HG02798 (cell line): ENCODE measurements at regions not wholly inside any gene's neighbourhood (a gene's known extent, or its start where the extent isn't known, plus 50 kb on each side); places are given as distances from the start of the nearest gene placed in this dataset.

Experiments
- ATAC-seq: cut with Tn5 transposase; IDR thresholded peaks from one replicate; pipeline ENCODE4 v1.9.1; 2021; ENCODE audit warnings: mild to moderate bottlenecking; ENCODE audit not compliant: unreplicated experiment, poor library complexity

DNA sequence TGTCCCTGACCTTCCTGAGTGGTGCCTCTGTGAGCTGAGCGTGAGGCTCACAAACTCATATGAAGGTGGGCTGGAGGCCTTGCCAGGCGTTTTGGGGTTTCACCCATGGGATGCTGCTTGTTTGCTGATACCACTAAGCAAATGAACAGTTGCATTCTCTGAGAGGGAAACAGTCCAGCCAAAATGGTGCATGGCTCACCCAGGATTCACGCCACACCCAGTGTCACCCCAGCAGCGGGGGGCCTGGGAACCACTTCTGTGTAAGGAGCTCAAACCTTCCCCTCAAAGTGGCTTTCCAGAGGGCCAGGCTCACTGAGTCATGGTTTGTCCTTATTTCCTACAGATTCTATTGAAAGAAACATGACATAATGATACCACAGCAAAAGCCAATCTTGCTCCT lies 928.1 kb downstream of the TBC1D22A start:
- ATAC-seq, result no peak

DNA sequence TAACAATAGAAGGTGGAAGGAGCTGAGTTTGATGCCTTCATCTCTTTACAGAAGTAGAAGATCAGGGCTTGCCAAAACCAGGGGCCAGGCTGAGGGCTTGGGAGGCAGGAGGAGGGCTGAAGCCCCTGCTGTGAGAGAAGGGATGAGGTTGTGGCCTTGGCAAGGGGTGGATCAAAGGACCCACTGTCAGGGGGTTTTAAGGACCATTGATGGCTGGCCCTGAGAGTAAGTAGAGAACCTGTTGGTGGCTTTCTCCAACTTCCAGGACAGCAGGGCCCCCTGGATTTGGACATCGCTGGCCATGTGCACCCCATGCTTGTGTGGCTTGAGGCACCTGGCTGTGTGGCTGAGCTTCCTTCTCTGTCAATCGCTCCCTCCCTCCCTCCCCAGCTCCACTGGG lies 927.7 kb downstream of the TBC1D22A start:
- no peak for ATAC-seq

DNA sequence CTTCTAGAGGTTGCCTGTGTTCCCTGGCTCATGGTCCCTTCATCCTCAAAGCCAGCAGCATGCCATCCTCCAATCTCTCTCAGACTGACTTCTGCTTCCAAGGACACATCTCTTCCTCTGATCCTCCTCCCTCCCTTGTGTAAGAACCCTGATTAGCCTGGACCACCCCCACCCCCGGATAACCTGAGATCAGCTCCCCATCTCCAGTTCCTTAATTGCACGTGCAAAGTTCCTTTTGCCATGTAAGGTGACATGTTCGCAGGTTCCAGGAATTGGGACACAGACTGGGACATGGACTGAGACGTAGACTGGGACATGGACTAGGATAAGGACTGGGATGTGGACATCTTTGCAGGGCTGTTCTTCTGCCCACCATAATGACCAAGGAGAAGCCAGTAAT lies 925.3 kb downstream of the TBC1D22A start:
- ATAC-seq, result no peak

DNA sequence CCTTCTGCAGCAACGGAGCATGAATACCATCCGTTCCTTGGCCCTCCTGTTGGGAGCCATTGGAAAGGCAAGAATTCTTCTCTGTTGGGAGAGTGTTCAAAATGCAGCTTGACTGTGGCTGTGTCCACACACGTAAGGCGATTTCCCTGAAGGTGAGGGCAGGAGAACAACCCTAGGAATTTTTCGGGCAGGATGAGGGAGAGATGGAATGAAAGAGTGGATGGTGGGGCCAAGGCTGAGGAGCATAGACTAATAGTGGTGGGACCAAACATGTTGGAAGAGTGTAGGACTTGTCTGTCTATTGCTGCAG lies 924.9 kb downstream of the TBC1D22A start:
- no peak for ATAC-seq

DNA sequence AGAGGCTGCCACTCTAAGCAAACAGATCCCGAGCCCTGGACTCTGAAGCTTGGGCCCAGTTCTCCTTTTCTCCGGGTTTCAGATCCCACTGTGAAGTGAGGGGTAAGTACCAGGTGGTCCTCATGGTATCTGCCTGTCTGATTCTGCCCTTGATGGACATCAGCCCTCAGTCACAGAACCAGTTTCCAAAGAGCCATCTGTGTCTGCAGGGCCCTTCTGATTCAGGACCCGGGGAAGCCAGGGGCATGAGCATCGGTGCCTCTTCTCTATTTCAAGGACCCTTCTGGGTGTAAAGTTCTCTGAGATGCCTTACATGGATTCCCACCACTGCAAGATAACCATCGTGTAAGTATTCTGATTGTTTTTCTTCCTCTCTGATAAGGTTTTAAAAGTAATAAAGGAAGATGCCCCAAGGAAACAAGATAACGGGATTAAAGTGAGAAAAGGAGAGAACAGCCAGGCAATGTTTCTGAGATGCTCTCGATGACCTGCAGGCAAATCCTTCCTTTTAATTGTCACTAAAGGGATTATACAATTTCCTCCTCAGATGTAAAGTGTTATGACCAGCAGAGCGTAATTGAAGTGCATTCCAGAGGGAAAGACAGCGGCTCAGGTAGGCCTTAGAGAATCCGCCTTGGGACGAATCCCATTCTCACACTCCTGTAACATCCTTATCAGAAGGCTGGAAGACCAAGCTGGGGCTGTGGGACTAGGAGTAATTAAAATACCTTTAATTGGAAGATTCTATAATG lies 924.3 kb downstream of the TBC1D22A start:
- no peak for ATAC-seq

DNA sequence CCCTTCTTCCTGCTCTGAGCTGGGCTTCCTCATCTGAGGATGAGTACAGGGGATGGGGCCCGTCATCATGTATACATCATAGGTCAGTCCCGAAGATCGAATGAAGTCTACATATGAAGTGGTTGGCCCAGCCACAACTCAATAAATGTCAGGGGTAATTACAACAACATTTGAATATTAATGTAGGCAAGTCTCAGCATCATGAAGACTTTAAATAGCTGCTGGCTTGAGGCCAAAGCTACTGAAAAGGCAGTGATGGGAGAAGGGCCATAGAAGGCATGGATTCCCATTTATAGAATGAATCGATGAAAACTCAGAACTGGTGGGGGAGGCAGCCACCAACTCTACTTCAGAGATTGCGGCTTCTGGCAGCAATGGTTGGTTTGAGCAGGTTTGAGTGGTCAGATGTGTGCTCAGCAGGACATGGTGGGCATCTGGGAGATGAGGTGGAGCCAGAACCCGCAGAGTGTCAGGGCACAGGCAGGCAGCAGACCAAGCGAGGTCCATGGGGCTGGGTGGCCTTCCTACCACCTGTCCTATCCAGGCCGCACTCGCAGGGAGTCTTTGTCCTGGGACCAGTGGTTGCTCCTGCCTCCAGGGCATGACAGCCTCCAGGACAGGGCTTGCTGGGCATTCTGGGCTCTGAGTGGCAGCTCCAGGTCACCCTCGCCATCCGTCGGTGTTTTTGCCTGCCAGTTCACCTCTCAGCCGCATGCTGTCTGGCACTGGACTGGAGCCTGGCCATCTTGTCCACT lies 919.1 kb downstream of the TBC1D22A start:
- no peak for ATAC-seq

DNA sequence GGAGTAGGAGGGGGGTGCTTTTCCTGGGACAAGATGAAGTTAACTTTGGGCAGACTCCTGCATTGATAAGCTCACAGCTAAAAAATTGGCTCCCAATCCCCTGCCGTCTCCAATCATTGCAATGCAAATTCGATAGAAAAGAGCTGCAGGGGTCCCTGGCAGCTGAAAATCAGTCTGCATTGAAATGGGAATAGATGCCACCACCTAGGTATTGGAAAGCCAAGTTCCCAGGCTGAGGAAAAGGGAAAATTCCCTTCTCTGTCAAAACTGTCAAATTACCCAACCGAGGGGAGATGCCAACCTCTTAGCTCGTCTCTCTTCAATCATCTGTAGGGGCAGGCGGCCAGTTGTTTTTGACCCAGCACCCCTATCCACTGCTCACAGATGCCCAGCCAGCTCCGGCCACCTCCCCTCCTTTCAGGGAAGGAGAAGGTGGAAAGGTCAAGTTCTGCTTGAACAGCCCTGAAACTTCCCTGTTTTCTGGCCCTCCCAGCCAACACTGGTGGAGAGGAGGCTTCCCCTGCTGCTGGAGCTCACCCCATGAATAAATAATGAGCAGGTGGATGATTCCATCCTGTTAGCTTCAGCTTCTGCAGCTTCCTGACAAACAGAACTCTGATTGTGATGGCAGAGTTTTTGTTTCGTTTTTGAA lies 916.3 kb downstream of the TBC1D22A start:
- no peak for ATAC-seq

DNA sequence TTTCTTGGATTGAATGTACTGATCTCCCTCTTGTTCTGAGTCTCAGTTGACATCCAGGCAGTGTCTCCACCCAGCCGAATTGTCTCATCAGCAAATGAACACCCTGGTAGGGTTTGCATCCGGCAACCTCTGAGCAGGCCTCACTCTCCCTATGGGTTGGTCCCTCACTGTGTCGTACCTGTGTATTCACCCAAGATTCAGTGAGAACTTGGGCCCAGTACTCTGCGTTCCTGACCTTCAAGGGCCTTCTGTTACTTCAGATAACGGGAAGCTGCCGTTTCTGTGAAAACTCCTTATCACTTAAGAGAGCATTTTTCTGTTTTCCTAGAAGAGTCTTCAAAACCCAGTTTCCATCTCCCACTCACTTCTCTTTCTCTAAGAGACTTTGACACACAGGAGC lies 915.6 kb downstream of the TBC1D22A start:
- ATAC-seq, result no peak

DNA sequence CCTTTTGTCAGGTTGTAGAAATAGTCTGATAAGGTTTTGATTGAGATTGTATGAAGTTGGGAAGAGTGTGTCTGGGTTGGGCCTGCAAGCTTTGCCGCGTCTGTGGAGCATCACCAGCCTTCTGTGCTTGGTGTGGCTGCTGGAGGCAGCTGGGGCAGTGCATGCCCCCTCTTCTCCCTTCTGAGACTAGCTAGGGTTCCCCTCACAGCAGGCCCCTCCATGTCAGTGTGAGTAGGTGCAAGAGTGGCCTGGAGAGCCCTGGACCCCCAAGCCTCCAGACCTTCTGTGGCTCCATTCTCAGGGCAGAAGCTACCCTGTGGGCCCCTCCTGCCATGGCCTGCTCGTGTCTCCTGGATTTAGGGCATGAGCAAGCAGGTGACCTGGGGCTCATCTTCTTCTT lies 914.2 kb downstream of the TBC1D22A start:
- ATAC-seq, result no peak

DNA sequence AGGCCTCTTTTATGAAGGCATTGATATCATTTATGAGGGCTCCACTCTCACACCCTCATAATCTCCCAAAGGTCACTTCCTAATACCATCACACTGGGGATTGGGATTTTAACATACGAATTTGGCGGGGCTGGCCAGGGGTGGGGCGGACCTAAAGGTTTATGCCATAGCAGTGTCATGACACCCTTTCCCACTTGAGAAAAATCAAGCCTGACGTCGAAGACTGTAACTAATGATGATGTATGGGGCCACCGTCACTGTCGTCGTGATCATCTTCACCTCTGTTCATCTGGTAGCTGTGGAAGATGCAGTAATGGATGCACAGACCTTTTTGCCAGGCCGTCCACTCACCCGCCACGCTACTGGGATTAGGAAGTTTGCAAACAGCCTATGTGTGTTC lies 912.1 kb downstream of the TBC1D22A start:
- no peak for ATAC-seq

DNA sequence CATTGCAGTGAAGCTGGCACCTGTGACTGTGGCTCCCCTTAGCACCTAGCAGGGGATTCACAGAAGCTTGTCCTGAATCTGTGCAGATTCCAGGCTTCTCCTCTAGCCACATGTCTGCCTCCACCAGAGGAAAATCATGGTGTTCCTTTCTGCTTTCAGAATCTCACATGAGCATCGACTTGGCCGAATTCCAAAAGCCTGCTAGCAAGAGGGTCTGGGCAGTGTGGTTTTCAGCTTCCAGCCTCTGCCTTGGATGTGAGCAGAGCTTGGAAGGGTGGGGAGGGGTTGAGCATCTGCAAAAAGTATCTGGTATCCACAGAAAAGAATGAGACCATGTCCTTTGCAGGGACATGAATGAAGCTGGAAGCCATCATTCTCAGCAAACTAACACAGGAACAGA lies 911.1 kb downstream of the TBC1D22A start:
- no peak for ATAC-seq

DNA sequence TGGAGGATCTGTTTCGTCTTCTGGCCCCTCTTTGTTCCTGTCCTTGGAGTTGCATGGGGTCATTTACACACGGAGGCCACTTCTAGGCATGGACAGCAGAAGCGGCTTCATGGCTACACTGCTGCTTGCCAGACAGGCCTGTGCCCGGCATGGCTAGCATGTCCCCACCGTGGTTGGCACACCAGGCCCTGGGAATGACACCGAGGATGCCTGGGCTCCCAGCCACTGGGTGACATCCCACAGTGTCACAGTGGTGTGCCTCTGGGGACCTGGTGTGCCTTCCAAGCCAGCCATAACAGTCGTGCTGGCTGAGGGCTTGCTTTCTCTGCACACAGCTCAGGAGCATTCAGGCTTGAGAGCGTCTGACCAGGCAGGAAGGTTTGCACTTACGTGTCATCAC lies 910.1 kb downstream of the TBC1D22A start:
- no peak for ATAC-seq

DNA sequence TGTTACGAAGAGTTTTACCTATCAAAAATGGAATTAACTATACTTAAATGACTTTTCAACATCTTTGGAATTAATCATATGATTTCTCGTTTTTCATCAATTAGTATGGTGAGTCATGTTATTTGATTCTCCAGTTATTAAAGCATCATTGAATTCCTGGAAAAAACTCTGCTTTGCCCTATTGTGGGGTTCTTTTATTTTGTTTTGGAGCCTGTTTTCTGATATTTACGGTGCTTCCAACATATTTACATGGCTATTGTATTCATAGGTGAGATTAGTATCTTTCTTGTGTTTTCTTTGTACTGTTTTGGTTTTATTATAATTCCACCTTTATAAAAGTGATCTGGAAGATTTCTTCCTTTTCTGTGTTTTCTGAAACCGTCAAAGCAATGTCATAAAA lies 902.7 kb downstream of the TBC1D22A start:
- no peak for ATAC-seq

DNA sequence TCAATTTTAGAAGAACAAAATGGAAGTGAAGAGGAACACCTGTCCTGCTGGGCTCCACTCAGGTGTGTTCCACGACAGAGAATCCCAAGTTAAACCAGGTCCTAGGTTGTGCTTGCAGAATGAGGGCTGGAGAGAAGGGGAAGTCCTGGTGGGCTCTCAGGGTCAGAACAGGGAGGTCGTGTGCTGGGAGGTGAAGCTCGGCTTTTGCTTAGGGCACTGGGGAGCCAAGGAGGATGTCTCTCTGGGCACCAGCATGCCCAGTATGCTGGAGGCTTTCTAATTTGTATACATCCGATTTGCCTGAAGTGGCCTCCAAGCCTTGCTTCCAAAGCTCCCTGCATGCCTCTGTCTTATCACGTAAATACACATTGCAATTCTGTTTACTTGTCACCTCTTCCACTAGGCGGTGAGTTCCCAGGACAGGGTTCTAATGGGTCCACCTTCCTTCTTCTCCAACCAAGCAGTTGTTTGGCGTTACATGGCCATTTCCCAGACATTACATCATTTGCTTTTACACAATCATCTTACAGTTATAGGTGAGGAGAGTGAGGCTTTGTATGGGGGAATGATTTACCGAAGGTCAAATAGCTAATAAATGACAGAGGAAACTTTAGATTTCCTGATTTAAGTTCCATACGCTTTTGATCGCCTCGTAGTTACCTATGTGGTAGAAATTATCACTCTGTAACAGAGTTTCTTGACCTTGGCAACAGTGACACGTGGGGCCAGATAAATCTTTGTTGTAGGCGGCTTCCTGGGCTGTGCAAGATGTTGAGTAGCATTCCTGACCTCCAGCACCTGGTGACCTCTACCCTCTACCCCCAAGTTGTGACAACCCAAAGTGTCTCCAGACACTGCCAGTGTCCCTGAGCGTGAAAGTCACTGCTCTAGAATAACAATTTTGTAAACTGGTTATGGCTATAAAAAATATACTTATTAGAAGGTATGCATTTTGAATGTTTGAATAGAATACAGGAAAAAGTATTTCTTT lies 901.5 kb downstream of the TBC1D22A start:
- ATAC-seq, result no peak

DNA sequence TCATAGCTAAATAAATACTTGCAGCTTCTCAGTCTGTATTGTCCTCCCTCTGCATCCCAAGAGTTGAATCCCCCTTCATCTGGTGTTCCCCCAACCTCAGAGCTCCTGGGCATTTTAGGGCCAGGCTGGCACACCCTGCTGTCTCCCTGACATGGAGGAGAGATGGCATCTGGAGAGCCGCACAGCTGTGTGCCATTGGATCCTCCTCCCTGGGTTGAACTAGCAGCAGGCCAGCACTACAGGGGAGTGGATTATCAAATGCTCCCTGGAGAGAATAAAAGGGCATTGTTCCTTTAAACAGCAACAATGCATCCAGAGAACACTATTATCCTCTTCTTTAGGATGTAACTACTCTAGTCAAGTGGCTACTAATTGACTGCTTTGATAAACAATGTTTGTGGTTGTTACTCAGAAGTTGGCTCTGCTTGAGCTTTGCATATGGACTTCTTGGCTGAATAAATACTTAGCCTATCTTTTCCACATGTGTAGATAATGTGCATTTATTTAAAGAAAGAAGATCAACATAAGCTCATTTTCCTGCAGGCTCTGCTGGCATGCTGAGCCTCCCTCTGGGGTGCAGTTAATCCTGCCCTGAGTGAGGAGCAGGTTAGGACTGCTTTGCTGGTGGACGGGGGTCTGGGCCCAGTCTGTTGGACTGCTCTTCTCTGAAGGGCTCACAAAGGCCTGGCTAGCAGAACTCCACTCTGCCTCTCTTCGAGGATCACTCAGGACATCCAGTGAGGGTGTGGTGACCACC lies 897.2 kb downstream of the TBC1D22A start:
- ATAC-seq, result no peak

DNA sequence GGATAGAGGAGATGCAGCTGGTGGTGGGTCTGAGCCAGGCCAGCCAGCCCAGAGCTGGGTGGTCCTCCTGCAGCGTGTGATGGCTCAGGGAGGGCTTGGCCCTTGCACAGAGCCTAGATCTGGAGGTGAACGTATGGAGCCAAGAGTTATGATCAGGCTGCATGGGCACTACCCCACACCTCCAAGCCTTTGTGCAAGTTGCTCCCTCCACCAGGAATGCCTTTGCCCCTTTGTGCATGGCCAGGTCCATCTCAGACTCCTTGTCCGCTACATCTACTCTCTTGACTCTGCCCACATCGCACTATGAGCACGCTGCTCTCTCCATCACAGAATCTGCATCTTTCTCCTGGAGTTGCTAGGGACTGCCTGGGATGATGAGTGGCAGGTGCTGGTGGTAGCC lies 895.7 kb downstream of the TBC1D22A start:
- ATAC-seq, result no peak

DNA sequence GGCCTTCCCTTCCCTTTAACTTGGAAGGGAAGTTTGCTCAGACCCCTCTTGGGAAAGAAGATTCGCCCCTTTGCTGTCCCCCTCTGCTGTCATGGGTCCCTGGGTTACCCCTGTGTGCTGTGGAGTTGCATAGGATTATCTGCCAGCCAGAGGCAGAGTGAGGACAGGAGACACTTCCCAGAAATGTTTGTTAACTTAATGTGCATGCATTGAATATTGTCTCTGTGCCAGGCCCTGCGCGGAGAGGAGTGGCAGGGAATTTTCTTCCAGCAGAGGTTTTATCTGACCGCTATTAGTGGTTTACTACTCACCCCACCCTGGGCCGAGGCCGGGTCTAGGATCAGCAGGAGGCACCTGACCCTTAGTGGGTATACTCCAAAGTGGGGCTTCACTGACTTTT lies 894.8 kb downstream of the TBC1D22A start:
- ATAC-seq, result no peak

DNA sequence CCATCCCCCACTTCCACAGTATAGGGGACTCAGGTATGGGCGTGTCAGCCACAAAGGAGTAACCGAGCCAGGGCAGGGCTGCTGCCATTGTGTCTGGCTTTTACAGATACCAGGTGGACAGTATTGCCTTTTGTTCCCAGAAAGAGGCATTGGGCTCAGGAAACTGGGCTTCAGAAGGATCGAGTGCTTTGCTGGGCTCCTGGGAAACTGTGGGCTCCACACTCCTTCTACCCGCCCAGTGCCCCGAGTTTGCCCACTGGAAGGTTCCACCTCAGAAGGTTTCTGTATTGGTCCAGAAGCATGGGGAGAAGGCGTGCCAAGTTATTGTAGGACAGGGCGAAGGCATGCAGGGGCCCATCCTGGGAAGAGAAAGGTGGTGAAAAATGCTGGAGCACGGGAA lies 894.4 kb downstream of the TBC1D22A start:
- no peak for ATAC-seq

DNA sequence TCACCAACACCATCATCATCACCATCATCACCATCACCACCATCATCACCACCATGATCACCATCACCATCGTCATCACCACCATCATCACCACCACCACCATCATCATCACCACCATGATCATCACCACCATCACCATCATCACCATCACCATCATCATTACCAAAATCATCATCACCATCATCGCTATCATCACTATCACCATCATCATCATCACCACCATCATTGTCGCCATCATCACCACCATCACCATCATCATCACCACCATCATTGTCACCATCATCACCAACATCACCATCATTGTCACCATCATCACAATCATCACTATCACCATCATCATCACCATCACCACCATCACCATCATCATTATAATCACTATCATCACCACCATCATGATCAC lies 893.5 kb downstream of the TBC1D22A start:
- no peak for ATAC-seq
